ENCODE measurements at regions not wholly inside any gene's neighbourhood (a gene's known extent, or its start where the extent isn't known, plus 50 kb on each side); places are given as distances from the start of the nearest gene placed in this dataset.

DNA sequence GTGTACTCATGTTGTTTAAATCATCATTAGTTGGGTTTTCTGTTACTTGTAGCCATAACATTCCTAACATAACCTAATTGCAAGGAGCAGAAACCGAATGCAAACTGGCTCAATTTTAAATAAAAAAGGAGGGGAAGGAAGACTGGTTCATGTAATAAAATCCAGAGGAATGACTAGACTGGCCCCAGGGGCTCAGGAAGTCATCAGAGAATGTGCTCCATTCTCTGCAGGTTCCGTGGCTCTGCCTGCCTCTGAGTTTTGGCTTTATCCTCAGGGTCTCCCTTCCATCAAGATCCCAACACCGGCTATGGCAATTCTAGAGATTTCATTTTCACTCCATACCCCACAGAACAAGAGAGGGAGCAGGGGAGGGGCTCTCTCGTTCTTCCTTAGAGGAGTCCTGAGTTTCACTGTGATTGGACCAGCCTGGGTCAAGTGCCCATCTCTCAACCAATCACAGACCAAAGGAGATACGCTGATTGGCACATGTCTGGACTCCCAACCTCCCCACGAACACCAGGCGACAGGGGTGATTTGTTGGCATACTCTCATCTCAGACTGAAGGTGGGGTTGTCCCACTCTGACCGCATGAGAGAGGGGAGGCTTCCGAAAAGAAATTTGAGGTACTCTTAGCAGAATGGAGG lies 64.8 kb downstream of the NPPC start (continued):
- no peak for TF ChIP-seq ZNF426 (tag by site-specific recombination; IDR thresholded peaks at IDR 0.05)
- no peak for TF ChIP-seq ZFHX2 (tag by site-specific recombination; conservative IDR thresholded peaks at IDR 0.05)
- TF ChIP-seq ZNF571 (tag by site-specific recombination; IDR thresholded peaks at IDR 0.05): no peak
- TF ChIP-seq, protein P1, sequence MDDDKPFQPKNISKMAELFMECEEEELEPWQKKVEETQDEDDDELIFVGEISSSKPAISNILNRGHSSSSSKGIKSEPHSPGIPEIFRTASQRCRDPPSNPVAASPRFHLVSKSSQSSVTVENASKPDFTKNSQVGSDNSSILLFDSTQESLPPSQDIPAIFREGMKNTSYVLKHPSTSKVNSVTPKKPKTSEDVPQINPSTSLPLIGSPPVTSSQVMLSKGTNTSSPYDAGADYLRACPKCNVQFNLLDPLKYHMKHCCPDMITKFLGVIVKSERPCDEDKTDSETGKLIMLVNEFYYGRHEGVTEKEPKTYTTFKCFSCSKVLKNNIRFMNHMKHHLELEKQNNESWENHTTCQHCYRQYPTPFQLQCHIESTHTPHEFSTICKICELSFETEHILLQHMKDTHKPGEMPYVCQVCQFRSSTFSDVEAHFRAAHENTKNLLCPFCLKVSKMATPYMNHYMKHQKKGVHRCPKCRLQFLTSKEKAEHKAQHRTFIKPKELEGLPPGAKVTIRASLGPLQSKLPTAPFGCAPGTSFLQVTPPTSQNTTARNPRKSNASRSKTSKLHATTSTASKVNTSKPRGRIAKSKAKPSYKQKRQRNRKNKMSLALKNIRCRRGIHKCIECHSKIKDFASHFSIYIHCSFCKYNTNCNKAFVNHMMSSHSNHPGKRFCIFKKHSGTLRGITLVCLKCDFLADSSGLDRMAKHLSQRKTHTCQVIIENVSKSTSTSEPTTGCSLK (tag by site-specific recombination; IDR thresholded peaks at IDR 0.05): no peak
- TF ChIP-seq ZNF654 (tag by site-specific recombination; IDR thresholded peaks at IDR 0.05; ENCODE audit: low read depth): no peak
- TF ChIP-seq, protein P2, sequence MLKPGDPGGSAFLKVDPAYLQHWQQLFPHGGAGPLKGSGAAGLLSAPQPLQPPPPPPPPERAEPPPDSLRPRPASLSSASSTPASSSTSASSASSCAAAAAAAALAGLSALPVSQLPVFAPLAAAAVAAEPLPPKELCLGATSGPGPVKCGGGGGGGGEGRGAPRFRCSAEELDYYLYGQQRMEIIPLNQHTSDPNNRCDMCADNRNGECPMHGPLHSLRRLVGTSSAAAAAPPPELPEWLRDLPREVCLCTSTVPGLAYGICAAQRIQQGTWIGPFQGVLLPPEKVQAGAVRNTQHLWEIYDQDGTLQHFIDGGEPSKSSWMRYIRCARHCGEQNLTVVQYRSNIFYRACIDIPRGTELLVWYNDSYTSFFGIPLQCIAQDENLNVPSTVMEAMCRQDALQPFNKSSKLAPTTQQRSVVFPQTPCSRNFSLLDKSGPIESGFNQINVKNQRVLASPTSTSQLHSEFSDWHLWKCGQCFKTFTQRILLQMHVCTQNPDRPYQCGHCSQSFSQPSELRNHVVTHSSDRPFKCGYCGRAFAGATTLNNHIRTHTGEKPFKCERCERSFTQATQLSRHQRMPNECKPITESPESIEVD (tag by site-specific recombination; IDR thresholded peaks at IDR 0.05): no peak
- TF ChIP-seq, protein P3, sequence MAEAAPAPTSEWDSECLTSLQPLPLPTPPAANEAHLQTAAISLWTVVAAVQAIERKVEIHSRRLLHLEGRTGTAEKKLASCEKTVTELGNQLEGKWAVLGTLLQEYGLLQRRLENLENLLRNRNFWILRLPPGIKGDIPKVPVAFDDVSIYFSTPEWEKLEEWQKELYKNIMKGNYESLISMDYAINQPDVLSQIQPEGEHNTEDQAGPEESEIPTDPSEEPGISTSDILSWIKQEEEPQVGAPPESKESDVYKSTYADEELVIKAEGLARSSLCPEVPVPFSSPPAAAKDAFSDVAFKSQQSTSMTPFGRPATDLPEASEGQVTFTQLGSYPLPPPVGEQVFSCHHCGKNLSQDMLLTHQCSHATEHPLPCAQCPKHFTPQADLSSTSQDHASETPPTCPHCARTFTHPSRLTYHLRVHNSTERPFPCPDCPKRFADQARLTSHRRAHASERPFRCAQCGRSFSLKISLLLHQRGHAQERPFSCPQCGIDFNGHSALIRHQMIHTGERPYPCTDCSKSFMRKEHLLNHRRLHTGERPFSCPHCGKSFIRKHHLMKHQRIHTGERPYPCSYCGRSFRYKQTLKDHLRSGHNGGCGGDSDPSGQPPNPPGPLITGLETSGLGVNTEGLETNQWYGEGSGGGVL (tag by site-specific recombination; IDR thresholded peaks at IDR 0.05): no peak
- TF ChIP-seq ZBTB21 (tag by site-specific recombination; IDR thresholded peaks at IDR 0.05): no peak
- no peak for TF ChIP-seq MZF1 (tag by site-specific recombination; IDR thresholded peaks at IDR 0.05; ENCODE audit: borderline replicate concordance)
- TF ChIP-seq ZNF792 (tag by site-specific recombination; IDR thresholded peaks at IDR 0.05): no peak
- TF ChIP-seq, protein P4, sequence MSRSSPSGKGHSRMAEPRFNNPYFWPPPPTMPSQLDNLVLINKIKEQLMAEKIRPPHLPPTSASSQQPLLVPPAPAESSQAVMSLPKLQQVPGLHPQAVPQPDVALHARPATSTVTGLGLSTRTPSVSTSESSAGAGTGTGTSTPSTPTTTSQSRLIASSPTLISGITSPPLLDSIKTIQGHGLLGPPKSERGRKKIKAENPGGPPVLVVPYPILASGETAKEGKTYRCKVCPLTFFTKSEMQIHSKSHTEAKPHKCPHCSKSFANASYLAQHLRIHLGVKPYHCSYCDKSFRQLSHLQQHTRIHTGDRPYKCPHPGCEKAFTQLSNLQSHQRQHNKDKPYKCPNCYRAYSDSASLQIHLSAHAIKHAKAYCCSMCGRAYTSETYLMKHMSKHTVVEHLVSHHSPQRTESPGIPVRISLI (tag by site-specific recombination; IDR thresholded peaks at IDR 0.05): no peak

All from HEK293 (cell line).